ENCODE measurements at regions not wholly inside any gene's neighbourhood (a gene's known extent, or its start where the extent isn't known, plus 50 kb on each side); places are given as distances from the start of the nearest gene placed in this dataset.

- no peaks in the 10 kb centered on the region for H3K4me1 ChIP-seq
- no peak for TF ChIP-seq CTCF (IDR thresholded peaks at IDR 0.05)
- no peak overlapping the region for H3K27ac ChIP-seq
- H3K27me3 ChIP-seq (ENCODE audit: insufficient read depth in 3 of 3, low read length in 2 of 3): peaks cover 0 to 3% (median 0%) of the 10 kb centered on the region in 3 donors
- DNase-seq (no peak), ATAC-seq (no peak)
- H3K9me3 ChIP-seq: peaks cover 12% of the 10 kb centered on the region
- no peak overlapping the region for H3K4me3 ChIP-seq
- 84 to 89% (median 88%) methylated on average over 17 of the region's 17 CpGs for WGBS, 3 donors
- no peaks in the 10 kb centered on the region for H3K36me3 ChIP-seq (ENCODE audit: insufficient read depth in 1 of 2, low read depth in 1 of 2)
- intact Hi-C loops (cut with DNase I): no loop called here
Measured at GRCh38 chr7:157470701-157471131, 133.9 kb downstream of the DNAJB6 start.

- no peak for ATAC-seq
Measured at GRCh38 chr7:157471259-157472125, 134.7 kb downstream of the DNAJB6 start.

GRCh38 chr7:157472311-157473050, 135.7 kb downstream of the DNAJB6 start:
- WGBS, 3 donors: 67 to 74% (median 68%) methylated on average over 9 to 10 of the region's 10 CpGs
- H3K27ac ChIP-seq: no peak overlapping the region
- peaks cover 0 to 2% (median 0%) of the 10 kb centered on the region in 3 donors for H3K27me3 ChIP-seq (ENCODE audit: insufficient read depth in 3 of 3, low read length in 2 of 3)
- TF ChIP-seq CTCF (IDR thresholded peaks at IDR 0.05): no peak
- peaks cover 12% of the 10 kb centered on the region for H3K9me3 ChIP-seq
- intact Hi-C loops (cut with DNase I): no loop called here
- DNase-seq (no peak), ATAC-seq (no peak)
- no peak overlapping the region for H3K4me3 ChIP-seq
- no peaks in the 10 kb centered on the region for H3K36me3 ChIP-seq (ENCODE audit: insufficient read depth in 1 of 2, low read depth in 1 of 2)
- H3K4me1 ChIP-seq: no peaks in the 10 kb centered on the region

More at GRCh38 chr7:157471259-157472125, 134.7 kb downstream of the DNAJB6 start:
- no peaks in the 10 kb centered on the region for H3K4me1 ChIP-seq
- no peak overlapping the region for H3K4me3 ChIP-seq
- no peak overlapping the region for H3K27ac ChIP-seq
- H3K9me3 ChIP-seq: peaks cover 12% of the 10 kb centered on the region
- H3K36me3 ChIP-seq (ENCODE audit: insufficient read depth in 1 of 2, low read depth in 1 of 2): no peaks in the 10 kb centered on the region
- H3K27me3 ChIP-seq (ENCODE audit: insufficient read depth in 3 of 3, low read length in 2 of 3): no peaks in the 10 kb centered on the region
- intact Hi-C loops (cut with DNase I): no loop called here
- WGBS, 3 donors: 70 to 80% (median 78%) methylated on average over 11 of the region's 11 CpGs
- no peak for DNase-seq
- TF ChIP-seq CTCF (IDR thresholded peaks at IDR 0.05): no peak

- ATAC-seq (no peak), DNase-seq (no peak)
- Histone ChIP-seq H3K9me3 (peaks cover 12% of the 10 kb centered on the region), H3K4me3 (no peak overlapping the region), H3K27me3 (ENCODE audit: insufficient read depth in 3 of 3, low read length in 2 of 3) (peaks cover 0 to 2% (median 0%) of the 10 kb centered on the region in 3 donors), H3K36me3 (ENCODE audit: insufficient read depth in 1 of 2, low read depth in 1 of 2) (no peaks in the 10 kb centered on the region), H3K4me1 (no peaks in the 10 kb centered on the region), H3K27ac (no peak overlapping the region)
- WGBS, 3 donors: 76 to 79% (median 77%) methylated on average over 4 of the region's 4 CpGs
- no peak for TF ChIP-seq CTCF (IDR thresholded peaks at IDR 0.05)
- intact Hi-C loops (cut with DNase I): no loop called here
Measured at GRCh38 chr7:157473051-157473569, 136.3 kb downstream of the DNAJB6 start.

All from psoas muscle (tissue), 7 donors.